HEK293 (cell line): ENCODE measurements at regions not wholly inside any gene's neighbourhood (a gene's known extent, or its start where the extent isn't known, plus 50 kb on each side); places are given as distances from the start of the nearest gene placed in this dataset.
"Not testable (repeated sequence)": the region's sequence is repeated elsewhere in the genome, so short reads cannot be mapped to it uniquely, and the experiment has no call there.

Experiments
- CTCF ChIA-PET: fragments of 350-600 bp; formaldehyde crosslinking; extraction: SDS; loops from one replicate; lab custom pipeline; 2021; ENCODE audit warnings: antibody characterized with exemption; lab: Yijun Ruan, JAX
- POLR2A ChIA-PET: fragments of 300-600 bp; formaldehyde crosslinking; extraction: SDS; loops from one replicate; lab custom pipeline; 2020; ENCODE audit warnings: antibody characterized with exemption, inconsistent platforms; lab: Yijun Ruan, JAX
- H3K27ac ChIP-seq: fragments of 200-500 bp; sonication (Bioruptor generic); 2 replicates; pipeline ENCODE4 v1.5.1; 2014; ENCODE audit warnings: low read depth, low read length, control low read depth, inconsistent platforms; ENCODE audit errors: extremely low read depth
- H3K36me3 ChIP-seq, 2 experiments: fragments of 200-500 bp in 1 of 2; sonication (Bioruptor generic) in 1 of 2; 1 replicate in 1 of 2; 2 replicates in 1 of 2; pipeline ENCODE4 v1.5.1; 2014 to 2017; ENCODE audit warnings: inconsistent platforms in 2 of 2, low read length in 2 of 2; ENCODE audit not compliant: control insufficient read depth in 2 of 2, insufficient read depth in 1 of 2
- H3K4me1 ChIP-seq: fragments of 200-500 bp; sonication (Bioruptor generic); 2 replicates; pipeline ENCODE4 v1.5.1; 2014; ENCODE audit warnings: mild to moderate bottlenecking, low read length, inconsistent platforms; ENCODE audit not compliant: control insufficient read depth, insufficient read depth
- H3K4me3 ChIP-seq: 2 replicates; pipeline ENCODE4 v1.5.1; 2011; ENCODE audit warnings: low read depth, mild to moderate bottlenecking, control low read depth, low read length, moderate library complexity
- H3K9me3 ChIP-seq: fragments of 200-500 bp; sonication (Bioruptor generic); 2 replicates; pipeline ENCODE4 v1.5.1; 2014; ENCODE audit warnings: low read depth, low read length, inconsistent platforms; ENCODE audit not compliant: control insufficient read depth, insufficient read depth
- ZNF146 ChIP-seq: fragments of 450-650 bp; formaldehyde crosslinking; IDR thresholded peaks from 2 replicates; pipeline ENCODE4 v1.5.1; 2016; ENCODE audit warnings: missing biosample characterization, missing genetic modification characterization
- ZNF23 ChIP-seq: fragments of 450-650 bp; formaldehyde crosslinking; IDR thresholded peaks from 2 replicates; pipeline ENCODE4 v1.5.1; 2016; ENCODE audit warnings: missing biosample characterization, missing genetic modification characterization, borderline replicate concordance
- ZNF335 ChIP-seq: fragments of 450-650 bp; formaldehyde crosslinking; conservative IDR thresholded peaks from 2 replicates; pipeline ENCODE4 v1.5.1; 2016; ENCODE audit warnings: missing biosample characterization, missing genetic modification characterization
- ZNF366 ChIP-seq: fragments of 450-650 bp; formaldehyde crosslinking; conservative IDR thresholded peaks from 2 replicates; pipeline ENCODE4 v1.5.1; 2016; ENCODE audit warnings: missing biosample characterization, missing genetic modification characterization
- ZNF433 ChIP-seq: fragments of 450-650 bp; formaldehyde crosslinking; IDR thresholded peaks from 2 replicates; pipeline ENCODE4 v1.5.1; 2016; ENCODE audit warnings: missing biosample characterization, missing genetic modification characterization, low read depth
- ZNF596 ChIP-seq: fragments of 450-650 bp; IDR thresholded peaks from 2 replicates; pipeline ENCODE4 v1.5.0; 2018; ENCODE audit warnings: missing biosample characterization, mild to moderate bottlenecking, missing genetic modification characterization, moderate library complexity
- ZSCAN30 ChIP-seq: fragments of 450-650 bp; IDR thresholded peaks from 2 replicates; pipeline ENCODE4 v1.5.1; 2018; ENCODE audit warnings: missing biosample characterization, mild to moderate bottlenecking, missing genetic modification characterization, moderate library complexity
- TF ChIP-seq, protein P1 (sequence below): fragments of 450-650 bp; formaldehyde crosslinking; IDR thresholded peaks from 2 replicates; pipeline ENCODE4 v1.5.1; 2016; ENCODE audit warnings: missing biosample characterization, missing genetic modification characterization
- TF ChIP-seq, protein P2 (sequence below): fragments of 450-650 bp; formaldehyde crosslinking; IDR thresholded peaks from 2 replicates; pipeline ENCODE4 v1.5.1; 2016; ENCODE audit warnings: missing biosample characterization, missing genetic modification characterization, borderline replicate concordance

DNA sequence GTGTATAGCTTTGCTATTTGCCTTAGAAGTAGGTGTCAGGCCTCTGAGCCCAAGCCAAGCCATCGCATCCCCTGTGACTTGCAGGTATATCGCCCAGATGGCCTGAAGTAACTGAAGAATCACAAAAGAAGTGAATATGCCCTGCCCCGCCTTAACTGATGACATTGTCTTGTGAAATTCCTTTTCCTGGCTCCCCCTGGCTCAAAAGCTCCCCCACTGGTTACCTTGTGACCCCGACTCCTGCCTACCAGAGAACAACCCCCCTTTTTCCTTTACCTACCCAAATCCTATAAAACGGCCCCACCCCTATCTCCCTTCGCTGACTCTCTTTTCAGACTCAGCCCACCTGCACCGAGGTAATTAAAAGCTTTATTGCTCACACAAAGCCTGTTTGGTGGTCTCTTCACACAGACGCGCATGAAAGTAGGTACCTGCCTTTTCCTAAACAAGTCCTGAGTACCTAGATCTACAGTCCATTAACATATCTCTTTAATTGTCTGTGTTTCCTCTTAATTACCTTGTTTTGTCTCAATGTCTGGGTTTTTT is 653.8 kb upstream of the PCDH10 start:
- CTCF ChIA-PET, result interaction anchor here (0.6 kb wide), 1 partner anchor 253 kb away, joined by 3 read pairs; no protein-coding TSS in a partner anchor
- H3K27ac ChIP-seq, H3K36me3 ChIP-seq, H3K4me3 ChIP-seq, H3K4me1 ChIP-seq, POLR2A ChIA-PET, H3K9me3 ChIP-seq: not testable (repeated sequence)

DNA sequence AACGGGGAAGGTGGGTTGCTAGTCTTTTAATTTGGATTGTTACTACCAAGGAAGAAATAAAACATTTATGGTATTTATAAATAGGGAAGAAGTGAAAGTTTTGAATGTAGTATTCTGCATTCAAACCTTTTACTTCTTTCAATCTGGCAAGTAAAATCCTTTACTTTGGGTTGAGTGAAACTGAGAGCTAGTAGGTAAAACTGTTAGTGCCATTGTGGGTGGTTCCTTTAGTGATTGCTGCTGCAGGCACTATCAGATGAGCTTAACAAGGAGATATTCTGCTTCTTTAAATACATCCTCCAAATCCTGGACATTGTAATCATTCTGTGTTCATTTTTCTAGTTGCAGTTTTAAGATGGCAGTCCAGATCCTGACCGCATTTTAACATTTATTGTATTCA is 650.9 kb upstream of the PCDH10 start:
- H3K4me3 ChIP-seq, result no peak overlapping the region
- TF ChIP-seq, protein P1, sequence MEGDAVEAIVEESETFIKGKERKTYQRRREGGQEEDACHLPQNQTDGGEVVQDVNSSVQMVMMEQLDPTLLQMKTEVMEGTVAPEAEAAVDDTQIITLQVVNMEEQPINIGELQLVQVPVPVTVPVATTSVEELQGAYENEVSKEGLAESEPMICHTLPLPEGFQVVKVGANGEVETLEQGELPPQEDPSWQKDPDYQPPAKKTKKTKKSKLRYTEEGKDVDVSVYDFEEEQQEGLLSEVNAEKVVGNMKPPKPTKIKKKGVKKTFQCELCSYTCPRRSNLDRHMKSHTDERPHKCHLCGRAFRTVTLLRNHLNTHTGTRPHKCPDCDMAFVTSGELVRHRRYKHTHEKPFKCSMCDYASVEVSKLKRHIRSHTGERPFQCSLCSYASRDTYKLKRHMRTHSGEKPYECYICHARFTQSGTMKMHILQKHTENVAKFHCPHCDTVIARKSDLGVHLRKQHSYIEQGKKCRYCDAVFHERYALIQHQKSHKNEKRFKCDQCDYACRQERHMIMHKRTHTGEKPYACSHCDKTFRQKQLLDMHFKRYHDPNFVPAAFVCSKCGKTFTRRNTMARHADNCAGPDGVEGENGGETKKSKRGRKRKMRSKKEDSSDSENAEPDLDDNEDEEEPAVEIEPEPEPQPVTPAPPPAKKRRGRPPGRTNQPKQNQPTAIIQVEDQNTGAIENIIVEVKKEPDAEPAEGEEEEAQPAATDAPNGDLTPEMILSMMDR, result no peak
- H3K27ac ChIP-seq, result no peak overlapping the region
- no peaks in the 10 kb centered on the region for H3K36me3 ChIP-seq
- POLR2A ChIA-PET, result no interaction called here
- no peaks in the 10 kb centered on the region for H3K4me1 ChIP-seq
- no peaks in the 10 kb centered on the region for H3K9me3 ChIP-seq
- CTCF ChIA-PET, result no interaction called here

DNA sequence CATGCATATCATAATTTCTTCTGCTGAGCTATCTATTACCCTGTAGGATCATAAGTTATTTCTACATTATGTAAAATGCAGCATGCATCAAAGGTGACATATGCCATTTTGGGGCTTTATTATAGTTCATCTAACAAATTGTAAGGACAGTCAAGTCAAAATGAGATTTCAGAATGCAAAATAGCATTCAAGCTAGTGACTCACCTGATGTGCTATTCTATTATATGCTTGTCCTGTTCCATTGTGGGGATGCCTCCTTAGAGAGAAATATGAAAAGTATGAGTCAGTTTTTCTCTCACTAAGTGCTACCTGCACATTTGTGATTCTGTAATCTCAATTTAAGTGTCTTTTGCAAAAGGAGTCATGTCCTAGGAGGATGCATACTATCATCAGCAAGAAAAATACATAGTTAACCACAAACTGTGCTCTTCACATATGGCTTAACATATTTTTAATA is 647.0 kb upstream of the PCDH10 start:
- POLR2A ChIA-PET, result no interaction called here
- no peaks in the 10 kb centered on the region for H3K4me1 ChIP-seq
- TF ChIP-seq ZNF433 (tag by site-specific recombination) (no peak), ZNF146 (tag by site-specific recombination) (no peak), ZNF23 (no peak), ZNF366 (tag by site-specific recombination) (no peak), ZNF335 (tag by site-specific recombination) (no peak), ZSCAN30 (tag by site-specific recombination) (no peak)
- TF ChIP-seq, all 188 proteins: peak for 0
- Histone ChIP-seq H3K9me3 (no peaks in the 10 kb centered on the region), H3K4me3 (no peak overlapping the region), H3K36me3 (no peaks in the 10 kb centered on the region), H3K27ac (no peak overlapping the region)
- CTCF ChIA-PET, result no interaction called here

DNA sequence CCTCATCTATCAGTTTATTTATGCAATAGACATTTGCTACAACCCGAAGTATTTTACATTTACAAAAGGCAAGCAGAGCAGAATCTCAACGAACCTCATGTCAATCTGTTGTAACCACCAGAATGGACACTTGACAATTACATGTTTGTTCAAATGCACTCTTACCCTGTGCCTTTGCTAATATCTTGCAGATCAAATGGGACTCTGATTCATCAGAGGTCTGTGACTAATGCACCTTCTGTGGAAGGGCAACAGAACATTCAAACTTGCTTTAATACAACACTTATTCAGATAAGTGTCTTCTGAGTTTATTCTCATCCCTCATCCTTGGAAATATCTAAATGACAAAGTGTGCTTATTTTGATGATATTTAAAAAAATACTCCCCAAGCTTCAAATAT is 644.7 kb upstream of the PCDH10 start:
- TF ChIP-seq ZNF596 (tag by site-specific recombination), result no peak
- TF ChIP-seq, protein P2, sequence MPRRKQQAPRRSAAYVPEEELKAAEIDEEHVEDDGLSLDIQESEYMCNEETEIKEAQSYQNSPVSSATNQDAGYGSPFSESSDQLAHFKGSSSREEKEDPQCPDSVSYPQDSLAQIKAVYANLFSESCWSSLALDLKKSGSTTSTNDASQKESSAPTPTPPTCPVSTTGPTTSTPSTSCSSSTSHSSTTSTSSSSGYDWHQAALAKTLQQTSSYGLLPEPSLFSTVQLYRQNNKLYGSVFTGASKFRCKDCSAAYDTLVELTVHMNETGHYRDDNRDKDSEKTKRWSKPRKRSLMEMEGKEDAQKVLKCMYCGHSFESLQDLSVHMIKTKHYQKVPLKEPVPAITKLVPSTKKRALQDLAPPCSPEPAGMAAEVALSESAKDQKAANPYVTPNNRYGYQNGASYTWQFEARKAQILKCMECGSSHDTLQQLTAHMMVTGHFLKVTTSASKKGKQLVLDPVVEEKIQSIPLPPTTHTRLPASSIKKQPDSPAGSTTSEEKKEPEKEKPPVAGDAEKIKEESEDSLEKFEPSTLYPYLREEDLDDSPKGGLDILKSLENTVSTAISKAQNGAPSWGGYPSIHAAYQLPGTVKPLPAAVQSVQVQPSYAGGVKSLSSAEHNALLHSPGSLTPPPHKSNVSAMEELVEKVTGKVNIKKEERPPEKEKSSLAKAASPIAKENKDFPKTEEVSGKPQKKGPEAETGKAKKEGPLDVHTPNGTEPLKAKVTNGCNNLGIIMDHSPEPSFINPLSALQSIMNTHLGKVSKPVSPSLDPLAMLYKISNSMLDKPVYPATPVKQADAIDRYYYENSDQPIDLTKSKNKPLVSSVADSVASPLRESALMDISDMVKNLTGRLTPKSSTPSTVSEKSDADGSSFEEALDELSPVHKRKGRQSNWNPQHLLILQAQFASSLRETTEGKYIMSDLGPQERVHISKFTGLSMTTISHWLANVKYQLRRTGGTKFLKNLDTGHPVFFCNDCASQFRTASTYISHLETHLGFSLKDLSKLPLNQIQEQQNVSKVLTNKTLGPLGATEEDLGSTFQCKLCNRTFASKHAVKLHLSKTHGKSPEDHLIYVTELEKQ (tag by site-specific recombination), result no peak
- TF ChIP-seq, all 188 proteins: peak for 0
- Histone ChIP-seq H3K36me3 (no peaks in the 10 kb centered on the region), H3K9me3 (no peaks in the 10 kb centered on the region), H3K27ac (no peak overlapping the region), H3K4me1 (no peaks in the 10 kb centered on the region), H3K4me3 (no peak overlapping the region)
- ChIA-PET POLR2A (no interaction called here), CTCF (interaction anchor here (0.6 kb wide), 1 partner anchor 989 kb away, joined by 4 read pairs; no protein-coding TSS in a partner anchor)
